Fibroblast of pulmonary artery (primary cell): ENCODE measurements at regions not wholly inside any gene's neighbourhood (a gene's known extent, or its start where the extent isn't known, plus 50 kb on each side); places are given as distances from the start of the nearest gene placed in this dataset.

Source experiments
- DNase-seq: peaks from one replicate; pipeline ENCODE4 v3.0.0-alpha.2; 2010; ENCODE audit warnings: low read depth
- H3K4me3 ChIP-seq: replicated peaks from 2 replicates; pipeline ENCODE4 v1.5.1; 2011; ENCODE audit warnings: low read depth, mild to moderate bottlenecking, control low read depth, low read length, moderate library complexity
- TF ChIP-seq, protein P1 (sequence below): IDR thresholded peaks from 2 replicates; pipeline ENCODE4 v1.5.1; 2011; ENCODE audit warnings: mild to moderate bottlenecking, control low read depth, low read length, inconsistent platforms; ENCODE audit errors: missing control alignments

DNA sequence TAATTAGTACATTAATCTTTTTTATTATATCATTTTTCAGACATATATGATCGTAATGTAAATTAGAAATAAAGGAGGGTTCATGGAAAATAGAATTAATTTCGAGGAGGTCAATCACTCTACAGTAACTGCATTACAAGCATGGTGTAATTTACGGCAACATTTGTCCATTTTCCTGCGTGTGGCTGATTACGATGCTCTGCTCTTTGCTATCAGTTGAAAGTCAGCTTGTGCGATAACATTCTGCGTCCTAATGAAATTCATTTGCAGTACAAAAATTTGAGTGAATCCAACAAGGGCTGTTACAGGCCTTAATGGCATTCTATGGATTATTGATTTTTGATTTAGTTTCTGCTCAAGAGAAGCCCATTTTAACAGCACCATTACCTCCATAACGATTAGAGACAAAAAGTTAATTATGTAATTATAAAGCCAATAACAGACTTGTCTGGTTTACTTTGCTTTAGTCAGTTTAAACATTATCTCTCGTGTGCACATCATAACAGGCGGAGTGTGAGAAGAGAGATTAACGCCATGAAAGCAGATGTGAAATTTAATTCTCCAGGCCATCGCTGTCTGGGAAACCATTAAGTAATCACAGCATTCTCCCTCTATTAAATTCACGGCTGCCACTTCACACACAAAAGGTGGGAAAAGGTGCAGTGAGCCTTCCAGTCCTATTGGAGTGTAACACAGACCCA lies 256.4 kb upstream of the IRX3 start:
- H3K4me3 ChIP-seq: no peak overlapping the region
- TF ChIP-seq, protein P1, sequence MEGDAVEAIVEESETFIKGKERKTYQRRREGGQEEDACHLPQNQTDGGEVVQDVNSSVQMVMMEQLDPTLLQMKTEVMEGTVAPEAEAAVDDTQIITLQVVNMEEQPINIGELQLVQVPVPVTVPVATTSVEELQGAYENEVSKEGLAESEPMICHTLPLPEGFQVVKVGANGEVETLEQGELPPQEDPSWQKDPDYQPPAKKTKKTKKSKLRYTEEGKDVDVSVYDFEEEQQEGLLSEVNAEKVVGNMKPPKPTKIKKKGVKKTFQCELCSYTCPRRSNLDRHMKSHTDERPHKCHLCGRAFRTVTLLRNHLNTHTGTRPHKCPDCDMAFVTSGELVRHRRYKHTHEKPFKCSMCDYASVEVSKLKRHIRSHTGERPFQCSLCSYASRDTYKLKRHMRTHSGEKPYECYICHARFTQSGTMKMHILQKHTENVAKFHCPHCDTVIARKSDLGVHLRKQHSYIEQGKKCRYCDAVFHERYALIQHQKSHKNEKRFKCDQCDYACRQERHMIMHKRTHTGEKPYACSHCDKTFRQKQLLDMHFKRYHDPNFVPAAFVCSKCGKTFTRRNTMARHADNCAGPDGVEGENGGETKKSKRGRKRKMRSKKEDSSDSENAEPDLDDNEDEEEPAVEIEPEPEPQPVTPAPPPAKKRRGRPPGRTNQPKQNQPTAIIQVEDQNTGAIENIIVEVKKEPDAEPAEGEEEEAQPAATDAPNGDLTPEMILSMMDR: no peak
- DNase-seq: no peak

DNA sequence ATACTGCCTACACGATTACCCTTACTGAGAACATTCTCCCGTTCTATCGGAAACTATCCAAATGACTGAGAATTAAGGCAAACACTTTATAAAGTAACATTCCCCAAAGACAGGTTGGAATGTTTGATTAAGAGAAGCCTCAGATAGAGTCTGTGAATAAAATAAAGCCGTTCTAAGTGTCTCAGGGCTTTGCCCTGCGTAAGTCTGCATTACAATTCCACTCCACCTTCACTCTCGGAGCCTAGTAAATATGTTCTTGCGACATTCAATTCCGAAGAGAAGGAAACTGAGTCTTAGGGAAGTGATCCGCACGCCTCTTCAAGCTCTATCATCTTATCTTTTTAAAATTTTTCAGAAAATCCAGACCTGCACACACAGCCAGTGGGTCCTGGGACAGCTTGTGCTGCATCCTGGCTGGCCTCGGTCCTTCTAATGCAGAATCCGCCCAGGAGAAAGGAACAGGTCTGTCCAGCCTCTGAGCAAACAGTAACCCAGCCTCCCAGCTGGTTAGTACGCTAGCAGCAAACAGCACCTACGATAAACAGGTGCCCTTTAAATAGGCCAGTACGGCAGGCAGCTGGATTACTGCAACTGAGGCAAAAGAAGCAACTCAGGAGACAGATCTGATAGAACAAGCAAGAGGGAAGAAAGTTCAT lies 254.1 kb upstream of the IRX3 start:
- TF ChIP-seq, protein P1: no peak
- no peak for DNase-seq
- H3K4me3 ChIP-seq: no peak overlapping the region

DNA sequence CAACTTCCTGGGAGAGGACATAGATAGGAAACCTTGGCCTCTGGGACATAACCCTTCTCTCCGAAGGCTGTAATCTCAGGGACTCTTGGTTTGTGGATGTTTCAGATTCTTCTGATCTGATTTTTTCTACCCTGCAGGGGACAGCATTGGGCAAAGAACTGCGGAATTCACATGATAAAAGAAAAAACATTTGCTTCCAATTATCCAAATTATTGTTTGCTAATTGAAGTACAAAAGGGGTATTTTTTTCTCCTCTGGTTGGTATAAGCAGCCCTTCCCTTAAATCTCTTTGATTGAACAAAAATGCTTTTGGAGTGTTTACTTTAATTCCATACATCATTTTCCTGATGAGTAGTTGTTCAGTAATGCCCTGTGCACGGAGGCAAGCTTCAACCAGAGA lies 251.7 kb upstream of the IRX3 start:
- DNase-seq: no peak
- H3K4me3 ChIP-seq: no peak overlapping the region

DNA sequence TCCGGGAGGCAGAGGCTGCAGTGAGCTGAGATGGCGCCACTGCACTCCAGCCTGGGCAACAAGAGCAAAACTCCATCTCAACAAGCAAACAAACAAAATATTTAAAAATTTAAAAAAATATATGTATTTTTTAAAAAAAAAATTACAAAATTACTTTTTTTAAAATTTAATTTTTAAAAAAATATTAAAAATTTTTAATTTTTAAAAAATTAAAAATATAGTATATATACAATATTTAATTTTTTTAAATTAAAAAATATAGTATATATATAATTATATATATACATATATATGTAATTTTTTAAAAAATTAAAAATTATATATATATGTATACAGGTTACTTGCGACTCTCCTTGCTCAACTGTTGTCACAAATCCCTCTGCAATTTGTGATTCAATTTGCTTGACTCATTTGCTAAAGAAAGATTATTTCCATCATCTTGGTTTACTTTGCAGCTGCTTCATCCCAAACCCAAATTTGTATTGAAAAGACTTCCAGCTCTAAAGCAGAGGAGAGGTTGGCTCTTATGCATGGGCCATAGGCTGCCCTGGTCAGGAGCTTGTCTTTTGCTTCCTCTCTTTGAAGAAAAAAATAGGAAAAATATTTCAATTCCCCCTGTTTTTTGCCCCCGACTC lies 247.4 kb upstream of the IRX3 start:
- no peak for DNase-seq
- TF ChIP-seq, protein P1: no peak
- no peak overlapping the region for H3K4me3 ChIP-seq

More for the DNA sequence above, 251.7 kb upstream of the IRX3 start:
- TF ChIP-seq, protein P1: no peak

DNA sequence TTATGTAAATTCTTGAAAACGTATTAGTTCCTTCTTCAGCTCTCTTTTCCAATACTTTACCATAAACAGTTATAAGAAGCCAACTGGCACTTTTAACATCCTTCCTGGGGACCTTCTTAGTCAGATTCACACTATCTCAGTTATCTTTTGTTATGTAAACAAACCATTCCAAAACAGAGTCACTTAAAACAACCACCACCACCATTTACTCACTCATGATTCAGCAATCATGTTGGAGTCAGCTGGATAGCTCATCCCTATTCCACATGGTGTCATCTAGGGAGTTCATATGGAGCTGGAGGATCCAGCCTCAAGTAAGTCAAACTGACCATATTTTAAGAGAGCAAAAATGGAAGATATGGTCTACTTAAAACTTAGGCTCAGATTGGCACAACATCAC lies 240.3 kb upstream of the IRX3 start:
- no peak for DNase-seq
- H3K4me3 ChIP-seq: no peak overlapping the region
- TF ChIP-seq, protein P1: no peak

DNA sequence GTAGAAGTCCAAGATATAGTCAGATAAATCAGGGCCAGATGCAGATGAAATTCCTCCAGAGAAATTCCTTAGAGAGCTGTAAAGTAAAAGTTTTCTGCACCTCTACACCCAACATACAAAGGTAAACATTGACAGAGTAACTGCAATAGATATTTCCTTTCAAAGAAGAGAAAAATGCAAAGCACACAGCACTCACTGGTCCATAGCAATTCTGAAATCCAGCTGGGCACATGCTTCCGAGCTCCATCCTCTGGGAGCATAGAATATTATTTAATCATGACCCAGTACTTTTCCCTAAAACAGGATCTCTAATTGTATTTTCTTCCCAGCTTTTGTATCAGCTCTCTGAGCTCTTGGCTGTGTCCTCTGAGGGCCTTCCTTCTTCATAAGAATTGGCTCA lies 239.5 kb upstream of the IRX3 start:
- no peak for DNase-seq
- H3K4me3 ChIP-seq: no peak overlapping the region
- TF ChIP-seq, protein P1: no peak
